ENCODE measurements at regions not wholly inside any gene's neighbourhood (a gene's known extent, or its start where the extent isn't known, plus 50 kb on each side); places are given as distances from the start of the nearest gene placed in this dataset.

- no peaks in the 10 kb centered on the region for H3K9me3 Mint-ChIP-seq
- H3K27me3 Mint-ChIP-seq, result peaks cover 6% of the 10 kb centered on the region
- H3K4me3 Mint-ChIP-seq, result no peak overlapping the region
- H3K4me1 Mint-ChIP-seq, result no peaks in the 10 kb centered on the region
- H3K36me3 Mint-ChIP-seq (ENCODE audit: low read depth), result no peaks in the 10 kb centered on the region
- no peak overlapping the region for H3K27ac Mint-ChIP-seq
- CTCF ChIA-PET, result no interaction called here
- no peak for DNase-seq
- POLR2A ChIA-PET, result no interaction called here
These were observed 445.3 kb downstream of the BRD1 start for GRCh38 chr22:49382451-49382735.

GRCh38 chr22:49381595-49382450, 445.9 kb downstream of the BRD1 start:
- Mint-ChIP-seq H3K4me1 (no peaks in the 10 kb centered on the region), H3K36me3 (ENCODE audit: low read depth) (no peaks in the 10 kb centered on the region), H3K27ac (no peak overlapping the region), H3K27me3 (peaks cover 6% of the 10 kb centered on the region), H3K4me3 (no peak overlapping the region), H3K9me3 (no peaks in the 10 kb centered on the region)
- no peak for DNase-seq
- ChIA-PET CTCF (no interaction called here), POLR2A (no interaction called here)

- ChIA-PET POLR2A (no interaction called here), CTCF (no interaction called here)
- Mint-ChIP-seq H3K9me3 (no peaks in the 10 kb centered on the region), H3K4me1 (no peaks in the 10 kb centered on the region), H3K4me3 (no peak overlapping the region), H3K36me3 (ENCODE audit: low read depth) (no peaks in the 10 kb centered on the region), H3K27ac (no peak overlapping the region), H3K27me3 (peaks cover 6% of the 10 kb centered on the region)
- no peak for DNase-seq
These were observed 446.9 kb downstream of the BRD1 start for GRCh38 chr22:49380828-49381114.

- DNase-seq, result no peak
- Mint-ChIP-seq H3K27ac (no peak overlapping the region), H3K4me3 (no peak overlapping the region), H3K4me1 (no peaks in the 10 kb centered on the region), H3K27me3 (peaks cover 6% of the 10 kb centered on the region), H3K36me3 (ENCODE audit: low read depth) (no peaks in the 10 kb centered on the region), H3K9me3 (no peaks in the 10 kb centered on the region)
- ChIA-PET CTCF (no interaction called here), POLR2A (no interaction called here)
These were observed 447.4 kb downstream of the BRD1 start for GRCh38 chr22:49380095-49380827.

- H3K27me3 Mint-ChIP-seq, result peaks cover 6% of the 10 kb centered on the region
- no peaks in the 10 kb centered on the region for H3K4me1 Mint-ChIP-seq
- ChIA-PET POLR2A (no interaction called here), CTCF (no interaction called here)
- H3K27ac Mint-ChIP-seq, result no peak overlapping the region
- no peak overlapping the region for H3K4me3 Mint-ChIP-seq
- no peaks in the 10 kb centered on the region for H3K9me3 Mint-ChIP-seq
- DNase-seq, result no peak
- no peaks in the 10 kb centered on the region for H3K36me3 Mint-ChIP-seq (ENCODE audit: low read depth)
These were observed 450.4 kb downstream of the BRD1 start for GRCh38 chr22:49377306-49377705.

GRCh38 chr22:49373801-49374226, 453.9 kb downstream of the BRD1 start:
- H3K4me1 Mint-ChIP-seq, result no peaks in the 10 kb centered on the region
- H3K9me3 Mint-ChIP-seq, result no peaks in the 10 kb centered on the region
- no peaks in the 10 kb centered on the region for H3K36me3 Mint-ChIP-seq (ENCODE audit: low read depth)
- H3K27me3 Mint-ChIP-seq, result no peaks in the 10 kb centered on the region
- no peak overlapping the region for H3K27ac Mint-ChIP-seq
- H3K4me3 Mint-ChIP-seq, result no peak overlapping the region
- ChIA-PET CTCF (no interaction called here), POLR2A (no interaction called here)
- DNase-seq, result no peak

- H3K27ac Mint-ChIP-seq, result no peak overlapping the region
- CTCF ChIA-PET, result no interaction called here
These were observed 454.4 kb downstream of the BRD1 start for GRCh38 chr22:49373289-49373666.

GRCh38 chr22:49372530-49373288, 455.0 kb downstream of the BRD1 start:
- DNase-seq, result no peak
- Mint-ChIP-seq H3K36me3 (ENCODE audit: low read depth) (no peaks in the 10 kb centered on the region), H3K4me3 (no peak overlapping the region), H3K9me3 (no peaks in the 10 kb centered on the region), H3K27ac (no peak overlapping the region), H3K4me1 (no peaks in the 10 kb centered on the region), H3K27me3 (no peaks in the 10 kb centered on the region)
- POLR2A ChIA-PET, result no interaction called here
- CTCF ChIA-PET, result no interaction called here

More at GRCh38 chr22:49373289-49373666, 454.4 kb downstream of the BRD1 start:
- DNase-seq, result no peak
- POLR2A ChIA-PET, result no interaction called here
- Mint-ChIP-seq H3K4me1 (no peaks in the 10 kb centered on the region), H3K9me3 (no peaks in the 10 kb centered on the region), H3K27me3 (no peaks in the 10 kb centered on the region), H3K4me3 (no peak overlapping the region), H3K36me3 (ENCODE audit: low read depth) (no peaks in the 10 kb centered on the region)

GRCh38 chr22:49372111-49372529, 455.6 kb downstream of the BRD1 start:
- POLR2A ChIA-PET, result no interaction called here
- Mint-ChIP-seq H3K9me3 (no peaks in the 10 kb centered on the region), H3K4me3 (no peak overlapping the region), H3K4me1 (no peaks in the 10 kb centered on the region), H3K36me3 (ENCODE audit: low read depth) (no peaks in the 10 kb centered on the region), H3K27ac (no peak overlapping the region), H3K27me3 (no peaks in the 10 kb centered on the region)
- CTCF ChIA-PET, result no interaction called here
- no peak for DNase-seq

- POLR2A ChIA-PET, result no interaction called here
- Mint-ChIP-seq H3K27me3 (no peaks in the 10 kb centered on the region), H3K4me3 (no peak overlapping the region), H3K9me3 (no peaks in the 10 kb centered on the region), H3K4me1 (no peaks in the 10 kb centered on the region), H3K27ac (no peak overlapping the region), H3K36me3 (ENCODE audit: low read depth) (no peaks in the 10 kb centered on the region)
- CTCF ChIA-PET, result no interaction called here
- no peak for DNase-seq
These were observed 456.2 kb downstream of the BRD1 start for GRCh38 chr22:49371325-49372110.

GRCh38 chr22:49370627-49371301, 456.9 kb downstream of the BRD1 start:
- CTCF ChIA-PET, result no interaction called here

GRCh38 chr22:49369726-49370626, 457.7 kb downstream of the BRD1 start:
- no peak overlapping the region for H3K27ac Mint-ChIP-seq
- no peak overlapping the region for H3K4me3 Mint-ChIP-seq
- DNase-seq, result no peak
- no peaks in the 10 kb centered on the region for H3K9me3 Mint-ChIP-seq
- POLR2A ChIA-PET, result no interaction called here
- H3K36me3 Mint-ChIP-seq (ENCODE audit: low read depth), result no peaks in the 10 kb centered on the region
- no peaks in the 10 kb centered on the region for H3K27me3 Mint-ChIP-seq
- no peaks in the 10 kb centered on the region for H3K4me1 Mint-ChIP-seq
- CTCF ChIA-PET, result no interaction called here

More at GRCh38 chr22:49370627-49371301, 456.9 kb downstream of the BRD1 start:
- H3K36me3 Mint-ChIP-seq (ENCODE audit: low read depth), result no peaks in the 10 kb centered on the region
- H3K27me3 Mint-ChIP-seq, result no peaks in the 10 kb centered on the region
- H3K4me3 Mint-ChIP-seq, result no peak overlapping the region
- H3K9me3 Mint-ChIP-seq, result no peaks in the 10 kb centered on the region
- POLR2A ChIA-PET, result no interaction called here
- H3K4me1 Mint-ChIP-seq, result no peaks in the 10 kb centered on the region
- H3K27ac Mint-ChIP-seq, result no peak overlapping the region
- no peak for DNase-seq

All from activated CD4-positive, alpha-beta T cell treated with anti-CD3 and anti-CD28 coated beads, Interleukin-2, amount 10 ng/mL, durations not matched to agents 7 days and 5 days (primary cell).